Keratinocyte (primary cell): ENCODE measurements at regions not wholly inside any gene's neighbourhood (a gene's known extent, or its start where the extent isn't known, plus 50 kb on each side); places are given as distances from the start of the nearest gene placed in this dataset.

Source experiments
- DNase-seq: peaks from one replicate; pipeline ENCODE4 v3.0.0-alpha.2; 2011; ENCODE audit warnings: low read depth, missing footprints, low spot score
- FAIRE-seq: peaks from 2 replicates; lab custom pipeline; 2011; peaks lifted over from hg19 to GRCh38; lab: Jason Lieb, UNC
- H2AFZ ChIP-seq: 2 replicates; pipeline ENCODE4 v1.6.0; 2012; ENCODE audit warnings: low read length, control low read depth, inconsistent platforms; ENCODE audit not compliant: control insufficient read depth
- H3K27ac ChIP-seq: 2 replicates; pipeline ENCODE4 v1.5.1; 2011; ENCODE audit warnings: low read length; ENCODE audit not compliant: control insufficient read depth, insufficient read depth
- H3K27me3 ChIP-seq: 3 replicates; pipeline ENCODE4 v1.6.0; 2011; ENCODE audit warnings: low read length; ENCODE audit not compliant: control insufficient read depth, insufficient read depth; ENCODE audit errors: extremely low read depth
- H3K36me3 ChIP-seq, 2 experiments: 2 replicates in 1 of 2; 3 replicates in 1 of 2; pipeline ENCODE4 v1.5.1; 2011; ENCODE audit warnings: low read length in 2 of 2, mild to moderate bottlenecking in 1 of 2; ENCODE audit not compliant: control insufficient read depth in 2 of 2, insufficient read depth in 2 of 2; ENCODE audit errors: extremely low read depth in 1 of 2
- H3K4me1 ChIP-seq: 3 replicates; pipeline ENCODE4 v1.5.1; 2011; ENCODE audit warnings: low read length; ENCODE audit not compliant: control insufficient read depth, insufficient read depth; ENCODE audit errors: extremely low read depth
- H3K4me2 ChIP-seq: 3 replicates; pipeline ENCODE4 v1.6.0; 2011; ENCODE audit warnings: low read depth, low read length; ENCODE audit not compliant: control insufficient read depth, insufficient read depth; ENCODE audit errors: extremely low read depth
- H3K4me3 ChIP-seq, 3 experiments: fragments of 200-600 bp in 1 of 3; sonication (generic) in 1 of 3; 2 replicates in 2 of 3; 3 replicates in 1 of 3; pipeline ENCODE4 v1.5.1; 2011 to 2016; ENCODE audit warnings: low read length in 3 of 3, mild to moderate bottlenecking in 3 of 3, control low read depth in 2 of 3, inconsistent platforms in 1 of 3, low read depth in 1 of 3, mixed read lengths in 1 of 3, mixed run types in 1 of 3, moderate library complexity in 1 of 3; ENCODE audit not compliant: control insufficient read depth in 2 of 3, insufficient read depth in 2 of 3; ENCODE audit errors: extremely low read depth in 1 of 3
- H3K79me2 ChIP-seq: 2 replicates; pipeline ENCODE4 v1.6.0; 2012; ENCODE audit warnings: low read length; ENCODE audit not compliant: control insufficient read depth, insufficient read depth
- H3K9ac ChIP-seq: 3 replicates; pipeline ENCODE4 v1.6.0; 2011; ENCODE audit warnings: low read length; ENCODE audit not compliant: control insufficient read depth, insufficient read depth; ENCODE audit errors: extremely low read depth
- H3K9me1 ChIP-seq: 3 replicates; pipeline ENCODE4 v1.6.0; 2011; ENCODE audit warnings: low read length; ENCODE audit not compliant: control insufficient read depth, insufficient read depth; ENCODE audit errors: extremely low read depth
- H3K9me3 ChIP-seq: 2 replicates; pipeline ENCODE4 v1.5.1; 2012; ENCODE audit warnings: low read depth, low read length; ENCODE audit not compliant: control insufficient read depth
- H4K20me1 ChIP-seq: 3 replicates; pipeline ENCODE4 v1.6.0; 2011; ENCODE audit warnings: low read length; ENCODE audit not compliant: control insufficient read depth, insufficient read depth; ENCODE audit errors: extremely low read depth
- CTCF ChIP-seq, 3 experiments: IDR thresholded peaks in 1 of 3; conservative IDR thresholded peaks in 1 of 3; optimal IDR thresholded peaks in 1 of 3; 2 replicates in 2 of 3; 3 replicates in 1 of 3; pipeline versions ENCODE3 to v1.5.1; 2011; ENCODE audit warnings: low read length in 3 of 3, mild to moderate bottlenecking in 3 of 3, moderate library complexity in 2 of 3, control low read depth in 1 of 3, inconsistent platforms in 1 of 3; ENCODE audit not compliant: insufficient read depth in 2 of 3; ENCODE audit errors: extremely low read depth in 1 of 3
- EZH2 ChIP-seq: IDR thresholded peaks from one replicate; pipeline ENCODE4 v1.6.1; 2012; ENCODE audit warnings: inconsistent platforms, mild to moderate bottlenecking, low read length, moderate library complexity
- dilution Hi-C: fragments of 300-500 bp; cut with MboI; formaldehyde crosslinking; loops from one replicate; pipeline ENCODE4 v1.7.0; 2020; ENCODE audit warnings: low sequenced_read_pairs; ENCODE audit not compliant: extremely low pct_ligation_motif_present

- Histone ChIP-seq H4K20me1 (no peaks in the 10 kb centered on the region), H3K36me3 (no peaks in the 10 kb centered on the region), H3K9me3 (no peaks in the 10 kb centered on the region), H3K4me1 (no peaks in the 10 kb centered on the region), H3K9ac (no peak overlapping the region), H3K9me1 (no peaks in the 10 kb centered on the region), H3K4me2 (no peak overlapping the region), H2AFZ (no peak overlapping the region), H3K79me2 (no peaks in the 10 kb centered on the region), H3K27ac (no peak overlapping the region), H3K27me3 (no peaks in the 10 kb centered on the region), H3K4me3 (no peak overlapping the region)
- dilution Hi-C loops = no loop called here
- no peak for DNase-seq
- TF ChIP-seq EZH2 (no peak), CTCF (optimal IDR thresholded peaks at IDR 0.05 in 1 of 3, IDR thresholded peaks at IDR 0.05 in 1 of 3, conservative IDR thresholded peaks at IDR 0.05 in 1 of 3; ENCODE audit: extremely low read depth in 1 of 3, insufficient read depth in 2 of 3, low read length in 3 of 3) (no peak)
- no peak for FAIRE-seq
Observed at GRCh38 chr2:177000715-177001072, 211.9 kb upstream of the HNRNPA3 start.

GRCh38 chr2:177001334-177001733, 211.3 kb upstream of the HNRNPA3 start:
- FAIRE-seq (no peak), DNase-seq (no peak)
- H4K20me1 ChIP-seq = no peaks in the 10 kb centered on the region
- no peak for TF ChIP-seq EZH2
- no peak for TF ChIP-seq CTCF (optimal IDR thresholded peaks at IDR 0.05 in 1 of 3, IDR thresholded peaks at IDR 0.05 in 1 of 3, conservative IDR thresholded peaks at IDR 0.05 in 1 of 3; ENCODE audit: extremely low read depth in 1 of 3, insufficient read depth in 2 of 3, low read length in 3 of 3)
- H3K27ac ChIP-seq = no peak overlapping the region
- H3K4me1 ChIP-seq = no peaks in the 10 kb centered on the region
- no peaks in the 10 kb centered on the region for H3K79me2 ChIP-seq
- H3K27me3 ChIP-seq = no peaks in the 10 kb centered on the region
- no peaks in the 10 kb centered on the region for H3K9me1 ChIP-seq
- dilution Hi-C loops = no loop called here
- H3K36me3 ChIP-seq = no peaks in the 10 kb centered on the region
- H3K4me2 ChIP-seq = no peak overlapping the region
- H2AFZ ChIP-seq = no peak overlapping the region
- no peak overlapping the region for H3K4me3 ChIP-seq
- no peak overlapping the region for H3K9ac ChIP-seq
- no peaks in the 10 kb centered on the region for H3K9me3 ChIP-seq
